Stomach (tissue), 8 donors: ENCODE measurements at regions not wholly inside any gene's neighbourhood (a gene's known extent, or its start where the extent isn't known, plus 50 kb on each side); places are given as distances from the start of the nearest gene placed in this dataset.
A peak's percentile ranks its signal among the peaks of the same experiment; 100 is the strongest.

Experiments
- DNase-seq, 2 donors: peaks; one replicate each; pipeline versions ENCODE4 v3.0.0 to v3.0.0-alpha.2; 2013 to 2019
- H3K27ac ChIP-seq, 5 donors: fragments of 200-600 bp in 4 of 5; sonication (generic) in 4 of 5; one replicate each; pipeline ENCODE4 v1.5.1; 2013 to 2019; ENCODE audit warnings: mild to moderate bottlenecking in 1 of 5, moderate library complexity in 1 of 5
- H3K27me3 ChIP-seq, 3 donors: fragments of 200-600 bp; sonication (generic); one replicate each; pipeline ENCODE4 v1.5.1; 2017 to 2019; ENCODE audit warnings: mixed run types in 1 of 3
- H3K36me3 ChIP-seq, 4 donors: fragments of 200-600 bp; sonication (generic); 1 replicate in 3 of 4; 2 replicates in 1 of 4; pipeline ENCODE4 v1.5.1; 2016 to 2019
- H3K4me1 ChIP-seq, 4 donors: fragments of 200-600 bp; sonication (generic); one replicate each; pipeline ENCODE4 v1.5.1; 2016 to 2019
- H3K4me3 ChIP-seq, 4 donors: fragments of 200-600 bp; sonication (generic) in 3 of 4; one replicate each; pipeline ENCODE4 v1.5.1; 2016 to 2019; ENCODE audit warnings: mild to moderate bottlenecking in 1 of 4
- H3K9me3 ChIP-seq, 4 donors: fragments of 200-600 bp; sonication (generic); one replicate each; pipeline ENCODE4 v1.5.1; 2016 to 2019
- EP300 ChIP-seq: sonication (generic); formaldehyde crosslinking; IDR thresholded peaks from one replicate; pipeline ENCODE4 v1.6.1; 2017; ENCODE audit warnings: antibody characterized with exemption
- POLR2A ChIP-seq, 4 donors: fragments of 450-650 bp; IDR thresholded peaks; one replicate each; pipeline ENCODE4 v1.6.1; 2016; ENCODE audit warnings: antibody characterized with exemption in 4 of 4, control low read depth in 2 of 4, mild to moderate bottlenecking in 1 of 4, moderate library complexity in 1 of 4
- POLR2AphosphoS5 ChIP-seq, 3 donors: sonication (generic); formaldehyde crosslinking; IDR thresholded peaks; one replicate each; pipeline ENCODE4 v1.6.1; 2016; ENCODE audit warnings: antibody characterized with exemption in 3 of 3
- WGBS, 5 donors: extraction: QIAGEN DNeasy Blood & Tissue Kit in 3 of 5; methylation state at CpG; one replicate each; pipeline versions ENCODE4 v1.1.5 to v1.1.7; 2013 to 2018; 5-methylcytosine and 5-hydroxymethylcytosine counted together
- intact Hi-C: fragments of 100-400 bp; cut with DNase I; formaldehyde crosslinking; loops from one replicate; pipeline ENCODE4 v1.15.1; 2023; ENCODE audit warnings: low total_unique reads
- TF ChIP-seq, protein P1 (sequence below), 7 experiments: fragments of 450-650 bp in 4 of 7; fragments of 200-600 bp in 3 of 7; sonication (generic) in 3 of 7; IDR thresholded peaks; one replicate each; pipeline ENCODE4 v1.5.1; 2016 to 2019; ENCODE audit warnings: antibody characterized with exemption in 7 of 7, control low read depth in 2 of 7, mild to moderate bottlenecking in 1 of 7
- donor health status: healthy with polysubstance abuse.
- donor health status: Bipolar disorder and iron deficiency.
- donor health status: healthy.

- 52 to 67% (median 57%) methylated on average over 2 of the region's 2 CpGs for WGBS, 5 donors
- DNase-seq, result no peak
- Histone ChIP-seq H3K27me3 (no peaks in the 10 kb centered on the region), H3K4me3 (no peak overlapping the region), H3K36me3 (no peaks in the 10 kb centered on the region), H3K9me3 (no peaks in the 10 kb centered on the region), H3K4me1 (peaks cover 0 to 4% (median 0%) of the 10 kb centered on the region in 4 donors), H3K27ac (no peak overlapping the region)
- intact Hi-C loops, result no loop called here
- TF ChIP-seq, protein P1, sequence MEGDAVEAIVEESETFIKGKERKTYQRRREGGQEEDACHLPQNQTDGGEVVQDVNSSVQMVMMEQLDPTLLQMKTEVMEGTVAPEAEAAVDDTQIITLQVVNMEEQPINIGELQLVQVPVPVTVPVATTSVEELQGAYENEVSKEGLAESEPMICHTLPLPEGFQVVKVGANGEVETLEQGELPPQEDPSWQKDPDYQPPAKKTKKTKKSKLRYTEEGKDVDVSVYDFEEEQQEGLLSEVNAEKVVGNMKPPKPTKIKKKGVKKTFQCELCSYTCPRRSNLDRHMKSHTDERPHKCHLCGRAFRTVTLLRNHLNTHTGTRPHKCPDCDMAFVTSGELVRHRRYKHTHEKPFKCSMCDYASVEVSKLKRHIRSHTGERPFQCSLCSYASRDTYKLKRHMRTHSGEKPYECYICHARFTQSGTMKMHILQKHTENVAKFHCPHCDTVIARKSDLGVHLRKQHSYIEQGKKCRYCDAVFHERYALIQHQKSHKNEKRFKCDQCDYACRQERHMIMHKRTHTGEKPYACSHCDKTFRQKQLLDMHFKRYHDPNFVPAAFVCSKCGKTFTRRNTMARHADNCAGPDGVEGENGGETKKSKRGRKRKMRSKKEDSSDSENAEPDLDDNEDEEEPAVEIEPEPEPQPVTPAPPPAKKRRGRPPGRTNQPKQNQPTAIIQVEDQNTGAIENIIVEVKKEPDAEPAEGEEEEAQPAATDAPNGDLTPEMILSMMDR (IDR thresholded peaks at IDR 0.05), result no peak
- no peak for TF ChIP-seq POLR2AphosphoS5 (IDR thresholded peaks at IDR 0.05)
- TF ChIP-seq EP300, result no peak
- no peak for TF ChIP-seq POLR2A (IDR thresholded peaks at IDR 0.05)
These were observed 287.0 kb downstream of the MEX3B start for GRCh38 chr15:81758818-81759284.

- Histone ChIP-seq H3K36me3 (no peaks in the 10 kb centered on the region), H3K9me3 (no peaks in the 10 kb centered on the region), H3K27ac (no peak overlapping the region), H3K4me1 (peaks cover 6 to 20% (median 11%) of the 10 kb centered on the region in 4 donors), H3K4me3 (no peak overlapping the region), H3K27me3 (peaks cover 0 to 4% (median 0%) of the 10 kb centered on the region in 3 donors)
- 61 to 81% (median 65%) methylated on average over 4 of the region's 4 CpGs for WGBS, 5 donors
- no peak for DNase-seq
- TF ChIP-seq POLR2AphosphoS5 (IDR thresholded peaks at IDR 0.05), result no peak
- TF ChIP-seq EP300, result no peak
- intact Hi-C loops, result no loop called here
These were observed 290.2 kb downstream of the MEX3B start for GRCh38 chr15:81755626-81756025.

DNA sequence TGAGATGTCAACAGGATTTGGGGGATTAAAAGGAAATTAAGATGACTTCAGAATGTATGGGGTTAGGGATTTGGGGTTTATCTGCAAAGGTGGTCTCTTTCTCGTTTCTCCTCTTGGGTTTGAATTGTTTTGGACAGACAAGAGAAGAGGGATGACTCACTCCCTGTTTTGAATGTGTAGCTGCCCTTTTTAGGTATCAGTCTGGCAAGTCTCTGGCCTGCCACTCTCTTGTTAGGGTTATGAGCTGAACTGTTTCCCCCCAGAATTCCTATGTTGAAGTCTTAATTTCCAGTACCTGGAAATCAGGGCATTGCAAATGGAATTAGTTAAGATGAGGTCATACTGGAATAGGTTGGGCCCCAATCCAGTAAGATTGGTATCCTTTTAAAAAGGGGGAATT, 291.7 kb downstream of the MEX3B start:
- Histone ChIP-seq H3K4me3 (no peak overlapping the region), H3K4me1 (peaks cover 6 to 20% (median 11%) of the 10 kb centered on the region in 4 donors), H3K36me3 (no peaks in the 10 kb centered on the region), H3K9me3 (no peaks in the 10 kb centered on the region), H3K27ac (no peak overlapping the region), H3K27me3 (peaks cover 0 to 14% (median 0%) of the 10 kb centered on the region in 3 donors)
- TF ChIP-seq, protein P1 (IDR thresholded peaks at IDR 0.05), result no peak
- TF ChIP-seq POLR2A (IDR thresholded peaks at IDR 0.05) (no peak), POLR2AphosphoS5 (IDR thresholded peaks at IDR 0.05) (no peak), EP300 (no peak)
- no peak for DNase-seq
- 14 to 33% (median 18%) methylated on average over 1 of the region's 1 CpG for WGBS, 5 donors
- intact Hi-C loops, result no loop called here

DNA sequence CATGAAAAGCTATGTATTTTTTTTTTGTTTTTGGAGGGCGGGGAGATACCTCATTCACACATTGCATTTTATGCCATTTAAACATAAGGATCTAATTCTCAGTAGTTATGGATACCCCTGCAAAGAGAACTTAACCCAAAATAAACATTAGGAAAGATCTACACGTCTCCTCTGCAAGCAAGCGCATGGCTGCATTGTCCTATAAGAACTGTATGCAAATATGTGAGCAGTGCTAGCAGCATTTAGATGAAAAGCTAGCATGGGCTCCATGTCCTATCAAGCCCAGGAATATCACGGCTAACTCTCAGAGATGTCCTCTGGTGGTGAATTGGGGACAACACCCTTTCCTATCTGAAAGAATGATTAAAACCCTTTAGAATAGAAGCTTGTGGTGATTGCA, 292.8 kb downstream of the MEX3B start:
- DNase-seq, result no peak
- Histone ChIP-seq H3K27me3 (peaks cover 0 to 14% (median 0%) of the 10 kb centered on the region in 3 donors), H3K4me1 (peaks cover 6 to 16% (median 11%) of the 10 kb centered on the region in 4 donors), H3K4me3 (no peak overlapping the region), H3K9me3 (no peaks in the 10 kb centered on the region), H3K36me3 (no peaks in the 10 kb centered on the region), H3K27ac (no peak overlapping the region)
- WGBS, 5 donors, result 42 to 49% (median 47%) methylated on average over 4 of the region's 4 CpGs
- TF ChIP-seq EP300 (no peak), POLR2A (IDR thresholded peaks at IDR 0.05) (no peak), POLR2AphosphoS5 (IDR thresholded peaks at IDR 0.05) (no peak)
- TF ChIP-seq, protein P1 (IDR thresholded peaks at IDR 0.05), result no peak
- intact Hi-C loops, result no loop called here

DNA sequence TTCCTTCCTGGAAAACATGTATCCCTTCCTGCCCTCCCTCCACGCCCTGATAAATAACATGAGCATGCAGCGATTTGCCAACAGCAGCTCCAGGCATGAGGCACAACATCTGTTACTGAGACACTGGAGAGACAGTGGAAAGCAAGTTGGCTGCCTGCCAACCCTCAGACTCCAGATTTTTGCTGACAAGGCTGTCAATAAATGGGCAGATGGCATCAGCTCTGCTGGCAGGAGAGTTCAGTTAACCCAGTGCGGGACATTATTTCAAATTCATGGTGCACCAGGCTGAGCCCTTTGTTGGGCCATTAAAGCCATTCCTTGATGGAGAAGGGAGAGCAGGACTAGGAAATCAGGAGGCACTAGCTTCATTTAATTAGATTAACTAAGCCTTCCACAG, 293.3 kb downstream of the MEX3B start:
- H3K4me3 ChIP-seq, result no peak overlapping the region
- TF ChIP-seq, protein P1 (IDR thresholded peaks at IDR 0.05), result no peak
- TF ChIP-seq POLR2AphosphoS5 (IDR thresholded peaks at IDR 0.05), result peak in 1 of 3 donors; percentile 32
- H3K9me3 ChIP-seq, result no peaks in the 10 kb centered on the region
- H3K27ac ChIP-seq, result no peak overlapping the region
- H3K4me1 ChIP-seq, result peaks cover 6 to 16% (median 11%) of the 10 kb centered on the region in 4 donors
- H3K27me3 ChIP-seq, result peaks cover 0 to 14% (median 0%) of the 10 kb centered on the region in 3 donors
- intact Hi-C loops, result no loop called here
- WGBS, 5 donors, result 23 to 42% (median 28%) methylated on average over 3 of the region's 3 CpGs
- DNase-seq, result peak; percentile 31 to 83
- no peaks in the 10 kb centered on the region for H3K36me3 ChIP-seq
